ENCODE measurements at regions not wholly inside any gene's neighbourhood (a gene's known extent, or its start where the extent isn't known, plus 50 kb on each side); places are given as distances from the start of the nearest gene placed in this dataset.
"Not testable (repeated sequence)": the region's sequence is repeated elsewhere in the genome, so short reads cannot be mapped to it uniquely, and the experiment has no call there.

- no peak for DNase-seq
Measured at GRCh38 chrX:139044680-139045079, 333.2 kb upstream of the FGF13 start.

DNA sequence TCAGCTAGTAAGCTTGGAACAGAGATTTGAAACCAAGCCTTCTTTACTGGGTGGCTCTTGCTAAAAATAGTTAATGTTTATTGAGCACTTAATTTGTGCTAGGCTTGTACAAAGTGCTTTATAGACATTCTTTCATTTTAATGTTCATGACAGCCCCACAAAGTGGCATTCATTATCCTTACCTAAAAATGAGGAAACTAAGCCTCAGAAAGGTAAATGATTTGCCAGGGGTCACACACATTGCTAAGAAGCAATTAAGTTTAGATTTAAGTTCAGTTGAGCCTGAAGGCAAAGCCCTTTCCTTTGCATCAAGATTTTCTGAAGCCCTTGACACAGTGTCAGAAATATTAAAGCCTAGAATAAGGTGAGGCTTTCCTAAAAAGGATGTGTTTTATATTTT lies 327.5 kb upstream of the FGF13 start:
- DNase-seq: no peak

DNA sequence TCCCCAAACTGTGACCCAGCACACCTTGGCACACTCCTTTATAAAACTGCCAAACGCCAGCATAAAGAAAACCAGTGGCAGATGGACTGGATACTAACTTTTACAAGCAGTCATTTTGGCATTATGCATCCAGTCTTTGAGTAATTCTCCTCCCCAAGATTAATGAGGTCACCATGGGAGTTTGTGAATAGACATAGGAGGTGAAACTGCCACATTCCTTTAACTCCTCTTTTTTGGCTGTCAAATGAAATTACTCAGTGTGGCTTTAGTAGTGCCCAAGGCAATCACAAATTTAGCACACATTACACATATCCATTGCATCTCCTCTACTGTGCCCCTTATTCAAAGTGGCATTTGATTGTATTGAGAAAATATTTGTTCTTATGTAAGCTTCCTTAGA lies 315.3 kb upstream of the FGF13 start:
- no peak for DNase-seq

DNA sequence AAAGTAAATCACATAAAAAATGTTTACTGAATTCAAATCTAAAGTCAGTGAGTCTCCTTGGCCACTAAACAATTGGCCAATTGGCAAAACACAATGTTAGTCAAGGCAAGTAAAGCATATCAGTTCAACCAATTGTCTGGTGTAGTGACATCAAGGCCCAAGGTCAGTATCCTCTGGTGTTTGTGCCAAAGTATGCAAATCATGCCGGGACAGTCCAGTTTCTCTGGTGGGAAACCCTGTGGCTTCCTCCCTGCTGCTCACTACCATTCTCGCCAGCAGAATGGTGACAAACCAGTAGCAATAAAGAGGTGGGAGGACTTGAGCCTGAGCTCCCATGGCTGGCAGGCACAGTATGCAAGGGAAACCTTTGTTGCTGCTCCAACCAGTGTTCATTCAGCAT lies 314.9 kb upstream of the FGF13 start:
- DNase-seq: no peak

DNA sequence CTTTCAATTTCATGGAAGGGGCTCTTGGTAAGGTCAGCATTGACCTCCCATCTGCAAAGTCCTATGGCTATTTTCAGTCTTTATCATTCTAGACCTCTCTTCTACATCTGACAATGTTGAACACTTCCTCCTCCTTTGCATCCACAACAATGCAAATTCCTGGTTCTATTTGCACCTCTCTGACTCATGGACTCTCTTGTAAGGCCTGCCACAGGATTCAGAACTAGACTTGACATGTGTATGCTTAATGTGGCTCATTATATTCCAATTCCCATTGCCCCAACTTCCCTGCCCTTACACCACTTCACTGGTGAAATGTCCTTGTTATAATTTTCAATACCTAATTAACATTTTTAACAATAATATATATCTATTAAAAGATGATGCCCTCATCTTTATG lies 314.3 kb upstream of the FGF13 start:
- DNase-seq: no peak

GRCh38 chrX:139023531-139023930 lies 312.0 kb upstream of the FGF13 start:
- no peak for DNase-seq

- no peak for DNase-seq
Measured at GRCh38 chrX:139020801-139021200, 309.3 kb upstream of the FGF13 start.

DNA sequence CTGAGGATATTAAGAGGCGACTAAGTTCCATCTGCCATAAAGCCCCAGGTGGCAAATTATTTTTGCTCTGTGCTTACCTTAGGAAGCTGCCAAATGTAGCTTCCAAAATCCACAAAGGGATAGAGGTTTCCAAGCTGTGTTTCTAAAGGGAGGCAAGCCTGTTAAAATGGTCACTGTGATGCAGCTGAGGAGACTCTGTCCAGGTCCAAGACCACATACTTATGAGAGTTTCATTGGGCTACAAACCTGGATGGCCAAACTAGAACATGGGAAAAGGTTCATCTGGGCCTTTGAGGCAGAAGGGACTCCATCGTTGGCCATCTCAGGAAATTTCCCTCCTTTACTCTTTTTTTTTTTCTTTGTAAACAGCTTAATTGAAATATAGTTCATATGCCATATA lies 306.9 kb upstream of the FGF13 start:
- DNase-seq: no peak

GRCh38 chrX:139015627-139016026 lies 304.1 kb upstream of the FGF13 start:
- no peak for DNase-seq

GRCh38 chrX:139008185-139008584 lies 296.7 kb upstream of the FGF13 start:
- DNase-seq: no peak

DNA sequence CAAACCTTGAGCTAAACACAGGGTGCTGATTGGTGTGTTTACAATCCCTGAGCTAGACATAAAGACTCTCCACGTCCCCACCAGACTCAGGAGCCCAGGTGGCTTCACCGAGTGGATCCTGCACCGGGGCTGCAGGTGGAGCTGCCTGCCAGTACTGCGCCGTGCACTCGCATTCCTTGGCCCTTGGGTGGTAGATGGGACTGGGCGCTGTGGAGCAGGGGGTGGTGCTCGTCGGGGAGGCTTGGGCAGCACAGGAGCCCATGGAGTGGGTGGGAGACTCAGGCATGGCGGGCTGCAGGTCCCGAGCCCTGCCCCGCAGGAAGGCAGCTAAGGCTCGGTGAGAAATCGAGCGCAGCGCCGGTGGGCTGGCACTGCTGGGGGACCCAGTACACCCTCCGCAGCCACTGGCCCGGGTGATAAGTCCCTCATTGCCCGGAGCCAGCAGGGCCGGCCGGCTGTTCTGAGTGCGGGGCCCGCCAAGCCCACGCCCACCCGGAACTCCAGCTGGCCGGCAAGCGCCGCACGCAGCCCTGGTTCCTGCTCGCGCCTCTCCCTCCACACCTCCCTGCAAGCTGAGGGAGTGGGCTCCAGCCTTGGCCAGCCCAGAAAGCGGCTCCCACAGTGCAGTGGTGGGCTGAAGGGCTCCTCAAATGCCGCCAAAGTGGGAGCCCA lies 292.5 kb upstream of the FGF13 start:
- DNase-seq: not testable (repeated sequence)

- no peak for DNase-seq
Measured at GRCh38 chrX:139002319-139002718, 290.8 kb upstream of the FGF13 start.

- no peak for DNase-seq
Measured at GRCh38 chrX:138996268-138996667, 284.8 kb upstream of the FGF13 start.

DNA sequence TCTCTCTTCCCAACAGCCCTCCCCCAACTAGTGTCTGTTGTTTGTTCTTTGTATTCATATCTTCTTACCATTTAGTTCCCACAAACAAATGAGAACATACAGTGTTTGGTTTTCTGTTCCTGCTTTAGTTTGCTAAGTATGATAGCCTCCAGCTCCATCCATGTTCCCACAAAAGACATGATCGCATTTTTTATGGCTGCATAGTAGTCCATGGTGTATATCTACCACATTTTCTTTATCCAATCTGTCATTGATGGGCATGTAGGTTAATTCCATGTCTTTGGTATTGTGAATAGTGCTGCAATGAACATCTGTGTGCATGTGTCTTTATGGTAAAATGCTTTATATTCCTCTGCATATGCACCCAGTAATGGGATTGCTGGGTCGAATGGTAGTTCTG lies 283.9 kb upstream of the FGF13 start:
- no peak for DNase-seq

DNA sequence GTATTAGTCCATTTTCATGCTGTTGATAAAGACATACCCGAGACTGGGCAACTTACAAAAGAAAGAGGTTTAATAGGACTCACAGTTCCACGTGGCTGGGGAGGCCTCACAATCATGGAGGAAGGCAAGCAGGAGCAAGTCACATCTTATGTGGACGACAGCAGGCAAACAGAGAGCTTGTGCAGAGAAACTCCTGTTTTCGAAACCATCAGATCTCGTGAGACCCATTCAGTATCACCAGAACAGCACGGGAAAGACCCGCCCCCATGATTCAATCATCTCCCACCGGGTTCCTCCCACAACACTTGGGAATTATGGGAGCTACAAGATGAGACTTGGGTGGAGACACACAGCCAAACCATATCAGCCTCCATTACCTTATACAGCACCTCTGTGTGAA lies 278.9 kb upstream of the FGF13 start:
- DNase-seq: not testable (repeated sequence)

GRCh38 chrX:138986866-138987265 lies 275.3 kb upstream of the FGF13 start:
- DNase-seq: no peak

GRCh38 chrX:138986235-138986634 lies 274.7 kb upstream of the FGF13 start:
- no peak for DNase-seq

GRCh38 chrX:138982365-138982764 lies 270.8 kb upstream of the FGF13 start:
- DNase-seq: no peak

- no peak for DNase-seq
Measured at GRCh38 chrX:138964501-138964900, 253.0 kb upstream of the FGF13 start.

GRCh38 chrX:138962419-138962818 lies 250.9 kb upstream of the FGF13 start:
- not testable (repeated sequence) for DNase-seq

DNA sequence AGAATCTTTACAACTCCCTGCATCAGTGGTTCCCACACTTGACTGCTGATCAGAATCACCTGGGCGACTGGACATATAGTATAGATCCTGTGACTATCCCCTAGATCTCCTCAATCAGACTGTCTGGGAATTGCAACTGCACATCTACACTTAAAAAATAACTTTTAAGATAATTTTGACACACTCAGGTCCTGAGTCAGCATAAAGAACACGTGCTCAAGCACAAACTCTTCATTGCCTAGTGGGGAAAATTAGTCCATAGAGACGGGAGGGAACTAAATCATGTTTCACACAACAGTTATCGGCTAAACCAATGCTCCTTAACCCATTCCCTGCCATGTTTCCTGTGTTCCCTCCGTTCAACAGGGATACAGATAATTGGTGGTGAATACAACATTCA lies 243.5 kb upstream of the FGF13 start:
- no peak for DNase-seq

DNA sequence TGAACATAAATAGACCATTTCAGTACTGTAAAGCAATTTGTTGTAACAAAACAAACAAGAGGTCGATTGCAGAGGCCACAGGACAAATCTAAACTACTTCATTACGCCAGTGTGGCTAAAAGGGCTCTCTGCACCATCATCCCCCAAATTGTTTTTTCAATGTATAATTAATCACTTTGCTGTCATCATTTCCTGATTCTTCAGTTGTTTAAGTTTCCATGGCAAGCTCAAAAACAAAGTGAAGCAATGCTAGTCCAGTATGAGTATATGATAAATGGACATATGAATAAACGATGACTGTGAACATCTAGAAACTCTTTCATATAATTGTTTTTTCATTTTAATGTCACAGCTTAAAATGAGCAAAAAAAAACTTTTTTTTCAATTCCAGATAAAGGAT lies 235.4 kb upstream of the FGF13 start:
- no peak for DNase-seq

DNA sequence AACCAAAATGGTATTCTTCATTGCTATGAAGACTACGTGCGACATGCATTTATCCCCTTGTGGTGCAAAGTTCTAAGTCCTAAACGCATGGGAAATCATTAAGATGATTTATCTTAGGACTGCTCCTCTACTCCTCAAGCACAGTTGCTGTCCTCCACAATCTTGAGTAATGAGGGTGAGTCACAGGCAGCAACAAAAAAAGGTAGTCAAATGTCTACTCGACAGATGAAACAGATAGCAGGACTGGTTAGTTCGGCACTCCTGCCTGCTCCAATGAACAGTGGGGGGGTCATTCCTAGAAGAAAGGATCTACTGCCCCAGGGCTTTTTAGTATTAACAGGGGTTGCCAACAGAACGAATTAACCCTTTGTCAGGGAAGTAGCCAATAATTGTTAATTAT lies 233.7 kb upstream of the FGF13 start:
- DNase-seq: no peak

DNA sequence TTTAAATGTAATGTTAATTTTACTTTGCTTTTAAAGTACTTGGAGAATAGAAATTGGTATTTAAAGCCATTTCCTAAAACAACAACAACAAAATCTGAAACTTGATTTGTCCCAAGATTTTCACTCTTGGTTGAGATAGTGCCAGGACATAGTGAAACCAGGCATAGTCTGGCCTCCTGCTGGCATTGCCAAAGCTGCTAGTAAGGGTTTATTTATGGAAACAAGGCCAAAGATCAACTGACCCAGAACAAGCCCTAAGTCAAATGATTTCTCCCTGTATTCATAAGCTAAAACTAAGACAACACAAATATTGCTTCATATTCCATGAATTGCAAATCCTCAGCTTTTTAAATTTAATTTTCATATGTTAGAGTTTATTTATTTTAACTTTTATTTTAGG lies 227.5 kb upstream of the FGF13 start:
- no peak for DNase-seq

DNA sequence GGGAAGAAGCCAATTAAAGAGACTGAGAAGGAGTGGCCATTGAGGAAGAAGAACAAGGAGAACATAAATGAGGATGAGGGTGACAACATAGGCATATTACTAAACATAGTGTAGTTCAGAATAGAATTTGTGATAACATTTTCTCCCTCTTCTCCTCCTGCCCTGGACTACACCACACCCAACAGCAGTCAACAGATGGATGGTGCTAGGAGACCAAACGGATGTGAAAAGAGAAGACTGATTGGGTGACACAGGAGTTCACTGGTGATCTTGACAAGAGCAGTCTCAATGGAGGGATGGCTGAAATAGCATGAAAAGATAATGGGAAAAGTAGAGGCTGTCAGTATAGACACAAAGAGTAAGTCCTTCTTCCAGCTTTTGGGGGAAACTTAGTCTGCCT lies 226.5 kb upstream of the FGF13 start:
- DNase-seq: no peak
